GM12878 (cell line): ENCODE measurements at regions not wholly inside any gene's neighbourhood (a gene's known extent, or its start where the extent isn't known, plus 50 kb on each side); places are given as distances from the start of the nearest gene placed in this dataset.

ENCODE experiments used
- ATF7 ChIP-seq: fragments of 450-650 bp; IDR thresholded peaks from 2 replicates; pipeline ENCODE4 v1.6.1; 2016; ENCODE audit warnings: low read depth, mild to moderate bottlenecking
- BHLHE40 ChIP-seq, 2 experiments: fragments of 450-650 bp in 1 of 2; IDR thresholded peaks; 2 replicates each; pipeline ENCODE4 v1.6.1; 2011 to 2017; ENCODE audit warnings: low read depth in 2 of 2, borderline replicate concordance in 1 of 2, improper control_type of control experiment in 1 of 2, low read length in 1 of 2, mild to moderate bottlenecking in 1 of 2
- FOXM1 ChIP-seq: IDR thresholded peaks from 2 replicates; pipeline ENCODE4 v1.6.1; 2012; ENCODE audit warnings: low read depth, mild to moderate bottlenecking, inconsistent platforms, low read length, moderate library complexity
- MYC ChIP-seq: IDR thresholded peaks from 2 replicates; pipeline ENCODE4 v1.6.1; 2011; ENCODE audit warnings: mild to moderate bottlenecking, low read length, moderate library complexity, inconsistent platforms; ENCODE audit not compliant: insufficient read depth, insufficient replicate concordance, insufficient read length, severe bottlenecking
- NBN ChIP-seq: fragments of 450-650 bp; IDR thresholded peaks from 2 replicates; pipeline ENCODE4 v1.6.1; 2016
- RAD51 ChIP-seq: fragments of 450-650 bp; IDR thresholded peaks from 2 replicates; pipeline ENCODE4 v1.6.1; 2016; ENCODE audit warnings: moderate library complexity, mild to moderate bottlenecking, inconsistent platforms
- SIN3A ChIP-seq: IDR thresholded peaks from 2 replicates; pipeline ENCODE4 v1.6.1; 2012; ENCODE audit warnings: low read depth, low read length, improper control_type of control experiment
- SIX5 ChIP-seq: IDR thresholded peaks from 2 replicates; pipeline ENCODE4 v1.6.1; 2011; ENCODE audit warnings: mild to moderate bottlenecking, low read depth, low read length, moderate library complexity; ENCODE audit not compliant: severe bottlenecking
- TBL1XR1 ChIP-seq: IDR thresholded peaks from 2 replicates; pipeline ENCODE4 v1.6.1; 2012; ENCODE audit warnings: low read depth, low read length, improper control_type of control experiment
- ZZZ3 ChIP-seq: IDR thresholded peaks from 2 replicates; pipeline ENCODE4 v1.6.1; 2011; ENCODE audit warnings: low read depth; ENCODE audit not compliant: control insufficient read depth, insufficient read length
- TF ChIP-seq, protein P1 (sequence below), 3 experiments: IDR thresholded peaks in 2 of 3; conservative IDR thresholded peaks in 1 of 3; 2 replicates each; pipeline ENCODE4 v1.5.1; 2011; ENCODE audit warnings: low read depth in 3 of 3, low read length in 3 of 3, mild to moderate bottlenecking in 3 of 3, control low read depth in 2 of 3, moderate library complexity in 2 of 3, inconsistent platforms in 1 of 3, mixed read lengths in 1 of 3; ENCODE audit not compliant: control insufficient read depth in 2 of 3, insufficient read depth in 1 of 3; ENCODE audit errors: extremely low read depth in 1 of 3

DNA sequence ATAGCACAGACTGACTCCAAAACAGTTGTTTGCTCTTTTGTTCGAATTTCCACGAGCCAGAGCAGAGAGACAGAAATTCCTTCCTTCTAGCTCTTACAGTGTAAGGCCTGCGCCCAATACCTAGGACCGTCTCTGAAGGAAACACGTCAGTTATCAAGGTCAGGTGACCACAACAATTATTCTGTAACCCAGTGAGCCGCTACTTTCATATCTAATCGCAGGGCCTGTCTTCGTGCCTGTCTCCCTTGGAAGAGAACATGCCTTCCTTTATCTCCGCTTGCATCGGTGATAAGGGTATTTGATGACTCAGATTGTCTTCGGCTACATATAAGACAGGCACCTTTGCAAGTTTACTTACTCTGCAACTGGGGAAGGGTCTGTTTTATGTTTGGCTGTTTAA, 288.0 kb downstream of the MAF start:
- TF ChIP-seq BHLHE40 (IDR thresholded peaks at IDR 0.05; ENCODE audit: borderline replicate concordance in 1 of 2, low read depth in 2 of 2, low read length in 1 of 2) (no peak), RAD51 (no peak), ATF7 (no peak), SIX5 (no peak), FOXM1 (no peak), MYC (no peak), ZZZ3 (no peak), TBL1XR1 (no peak), NBN (no peak), SIN3A (no peak)
- TF ChIP-seq, protein P1, sequence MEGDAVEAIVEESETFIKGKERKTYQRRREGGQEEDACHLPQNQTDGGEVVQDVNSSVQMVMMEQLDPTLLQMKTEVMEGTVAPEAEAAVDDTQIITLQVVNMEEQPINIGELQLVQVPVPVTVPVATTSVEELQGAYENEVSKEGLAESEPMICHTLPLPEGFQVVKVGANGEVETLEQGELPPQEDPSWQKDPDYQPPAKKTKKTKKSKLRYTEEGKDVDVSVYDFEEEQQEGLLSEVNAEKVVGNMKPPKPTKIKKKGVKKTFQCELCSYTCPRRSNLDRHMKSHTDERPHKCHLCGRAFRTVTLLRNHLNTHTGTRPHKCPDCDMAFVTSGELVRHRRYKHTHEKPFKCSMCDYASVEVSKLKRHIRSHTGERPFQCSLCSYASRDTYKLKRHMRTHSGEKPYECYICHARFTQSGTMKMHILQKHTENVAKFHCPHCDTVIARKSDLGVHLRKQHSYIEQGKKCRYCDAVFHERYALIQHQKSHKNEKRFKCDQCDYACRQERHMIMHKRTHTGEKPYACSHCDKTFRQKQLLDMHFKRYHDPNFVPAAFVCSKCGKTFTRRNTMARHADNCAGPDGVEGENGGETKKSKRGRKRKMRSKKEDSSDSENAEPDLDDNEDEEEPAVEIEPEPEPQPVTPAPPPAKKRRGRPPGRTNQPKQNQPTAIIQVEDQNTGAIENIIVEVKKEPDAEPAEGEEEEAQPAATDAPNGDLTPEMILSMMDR (IDR thresholded peaks at IDR 0.05 in 2 of 3, conservative IDR thresholded peaks at IDR 0.05 in 1 of 3; ENCODE audit: control insufficient read depth in 2 of 3, extremely low read depth in 1 of 3, insufficient read depth in 1 of 3, low read depth in 3 of 3, low read length in 3 of 3), result no peak
